ENCODE measurements at regions not wholly inside any gene's neighbourhood (a gene's known extent, or its start where the extent isn't known, plus 50 kb on each side); places are given as distances from the start of the nearest gene placed in this dataset.

GRCh38 chr3:89697321-89697916 is 590.0 kb downstream of the EPHA3 start:
- Histone ChIP-seq H3F3A (ENCODE audit: insufficient read depth, low read length, poor library complexity, severe bottlenecking) (no peaks in the 10 kb centered on the region), H3K27ac (ENCODE audit: low read length) (no peak overlapping the region), H2AFZ (ENCODE audit: low read depth, low read length) (no peak overlapping the region), H3K27me3 (ENCODE audit: insufficient read depth, low read depth, low read length) (no peaks in the 10 kb centered on the region), H3K36me3 (ENCODE audit: insufficient read depth, low read length) (no peaks in the 10 kb centered on the region), H3K79me2 (replicated peaks; ENCODE audit: insufficient read depth, low read length) (no peaks in the 10 kb centered on the region), H3K9me2 (ENCODE audit: insufficient read depth, low read length) (no peaks in the 10 kb centered on the region), H4K20me1 (ENCODE audit: insufficient read depth) (no peaks in the 10 kb centered on the region), H3K4me3 (ENCODE audit: low read length) (no peak overlapping the region), H3K9ac (ENCODE audit: low read length) (no peak overlapping the region), H3K9me3 (ENCODE audit: low read length) (no peaks in the 10 kb centered on the region), H3K4me2 (ENCODE audit: low read length) (no peak overlapping the region)
- TF ChIP-seq, protein P1, sequence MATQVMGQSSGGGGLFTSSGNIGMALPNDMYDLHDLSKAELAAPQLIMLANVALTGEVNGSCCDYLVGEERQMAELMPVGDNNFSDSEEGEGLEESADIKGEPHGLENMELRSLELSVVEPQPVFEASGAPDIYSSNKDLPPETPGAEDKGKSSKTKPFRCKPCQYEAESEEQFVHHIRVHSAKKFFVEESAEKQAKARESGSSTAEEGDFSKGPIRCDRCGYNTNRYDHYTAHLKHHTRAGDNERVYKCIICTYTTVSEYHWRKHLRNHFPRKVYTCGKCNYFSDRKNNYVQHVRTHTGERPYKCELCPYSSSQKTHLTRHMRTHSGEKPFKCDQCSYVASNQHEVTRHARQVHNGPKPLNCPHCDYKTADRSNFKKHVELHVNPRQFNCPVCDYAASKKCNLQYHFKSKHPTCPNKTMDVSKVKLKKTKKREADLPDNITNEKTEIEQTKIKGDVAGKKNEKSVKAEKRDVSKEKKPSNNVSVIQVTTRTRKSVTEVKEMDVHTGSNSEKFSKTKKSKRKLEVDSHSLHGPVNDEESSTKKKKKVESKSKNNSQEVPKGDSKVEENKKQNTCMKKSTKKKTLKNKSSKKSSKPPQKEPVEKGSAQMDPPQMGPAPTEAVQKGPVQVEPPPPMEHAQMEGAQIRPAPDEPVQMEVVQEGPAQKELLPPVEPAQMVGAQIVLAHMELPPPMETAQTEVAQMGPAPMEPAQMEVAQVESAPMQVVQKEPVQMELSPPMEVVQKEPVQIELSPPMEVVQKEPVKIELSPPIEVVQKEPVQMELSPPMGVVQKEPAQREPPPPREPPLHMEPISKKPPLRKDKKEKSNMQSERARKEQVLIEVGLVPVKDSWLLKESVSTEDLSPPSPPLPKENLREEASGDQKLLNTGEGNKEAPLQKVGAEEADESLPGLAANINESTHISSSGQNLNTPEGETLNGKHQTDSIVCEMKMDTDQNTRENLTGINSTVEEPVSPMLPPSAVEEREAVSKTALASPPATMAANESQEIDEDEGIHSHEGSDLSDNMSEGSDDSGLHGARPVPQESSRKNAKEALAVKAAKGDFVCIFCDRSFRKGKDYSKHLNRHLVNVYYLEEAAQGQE (IDR thresholded peaks at IDR 0.05; ENCODE audit: borderline replicate concordance) = no peak
- TF ChIP-seq POLR2AphosphoS5 (IDR thresholded peaks at IDR 0.05) = no peak

DNA sequence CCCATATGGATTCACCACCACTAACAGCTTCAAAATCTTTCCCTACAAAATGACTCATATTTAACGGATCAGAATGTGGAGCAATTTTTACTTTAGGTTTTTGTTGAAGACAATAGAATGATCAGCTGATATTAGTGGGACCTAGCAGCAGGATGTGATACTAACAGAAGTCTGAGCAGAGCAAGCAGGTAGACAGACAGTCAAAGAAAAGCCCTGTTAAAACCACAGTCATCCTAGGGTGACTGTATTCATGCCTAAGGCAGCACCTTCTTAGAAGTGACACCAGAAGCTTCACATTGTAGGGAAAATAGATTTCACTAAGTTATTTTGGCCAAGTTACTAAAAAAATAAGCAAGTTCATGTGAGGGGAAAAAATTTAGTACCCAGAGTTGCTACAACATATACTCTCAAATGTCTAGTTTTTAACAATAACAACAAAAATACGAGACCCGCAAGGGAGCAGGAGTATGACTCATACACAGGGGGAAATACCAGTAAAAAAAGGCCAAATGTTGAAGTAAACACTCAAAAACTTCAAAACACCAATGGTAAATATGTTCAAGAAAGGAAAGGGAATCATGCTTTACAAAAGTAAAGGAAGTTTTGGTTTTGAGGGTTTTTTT is 590.9 kb downstream of the EPHA3 start:
- no peaks in the 10 kb centered on the region for H3K27me3 ChIP-seq (ENCODE audit: insufficient read depth, low read depth, low read length)
- no peak overlapping the region for H3K4me2 ChIP-seq (ENCODE audit: low read length)
- no peak overlapping the region for H3K9ac ChIP-seq (ENCODE audit: low read length)
- no peak for TF ChIP-seq CTCF (IDR thresholded peaks at IDR 0.05; ENCODE audit: poor library complexity, severe bottlenecking)
- no peak for TF ChIP-seq EP300 (conservative IDR thresholded peaks at IDR 0.05; ENCODE audit: poor library complexity, severe bottlenecking)
- no peak for TF ChIP-seq POLR2AphosphoS5 (IDR thresholded peaks at IDR 0.05)
- TF ChIP-seq RAD21 (conservative IDR thresholded peaks at IDR 0.05) = no peak
- TF ChIP-seq, protein P1 (IDR thresholded peaks at IDR 0.05; ENCODE audit: borderline replicate concordance) = no peak
- no peak for TF ChIP-seq EZH2 (IDR thresholded peaks at IDR 0.05; ENCODE audit: borderline replicate concordance, insufficient read depth, low read length, poor library complexity, severe bottlenecking)
- TF ChIP-seq MXI1 (conservative IDR thresholded peaks at IDR 0.05; ENCODE audit: poor library complexity, severe bottlenecking) = no peak
- H3K9me3 ChIP-seq (ENCODE audit: low read length) = no peaks in the 10 kb centered on the region
- H3K36me3 ChIP-seq (ENCODE audit: insufficient read depth, low read length) = no peaks in the 10 kb centered on the region
- H3K9me2 ChIP-seq (ENCODE audit: insufficient read depth, low read length) = no peaks in the 10 kb centered on the region
- H3F3A ChIP-seq (ENCODE audit: insufficient read depth, low read length, poor library complexity, severe bottlenecking) = no peaks in the 10 kb centered on the region
- H3K27ac ChIP-seq (ENCODE audit: low read length) = no peak overlapping the region
- no peaks in the 10 kb centered on the region for H3K79me2 ChIP-seq (replicated peaks; ENCODE audit: insufficient read depth, low read length)
- H3K4me3 ChIP-seq (ENCODE audit: low read length) = no peak overlapping the region
- no peak overlapping the region for H2AFZ ChIP-seq (ENCODE audit: low read depth, low read length)
- no peaks in the 10 kb centered on the region for H4K20me1 ChIP-seq (ENCODE audit: insufficient read depth)
